GM12874 (cell line): ENCODE measurements at regions not wholly inside any gene's neighbourhood (a gene's known extent, or its start where the extent isn't known, plus 50 kb on each side); places are given as distances from the start of the nearest gene placed in this dataset.

Experiments used
- TF ChIP-seq, protein P1 (sequence below): IDR thresholded peaks from 2 replicates; pipeline ENCODE4 v1.5.1; 2011; ENCODE audit warnings: low read depth, mild to moderate bottlenecking, control low read depth, low read length, moderate library complexity; ENCODE audit not compliant: insufficient read depth

- TF ChIP-seq, protein P1, sequence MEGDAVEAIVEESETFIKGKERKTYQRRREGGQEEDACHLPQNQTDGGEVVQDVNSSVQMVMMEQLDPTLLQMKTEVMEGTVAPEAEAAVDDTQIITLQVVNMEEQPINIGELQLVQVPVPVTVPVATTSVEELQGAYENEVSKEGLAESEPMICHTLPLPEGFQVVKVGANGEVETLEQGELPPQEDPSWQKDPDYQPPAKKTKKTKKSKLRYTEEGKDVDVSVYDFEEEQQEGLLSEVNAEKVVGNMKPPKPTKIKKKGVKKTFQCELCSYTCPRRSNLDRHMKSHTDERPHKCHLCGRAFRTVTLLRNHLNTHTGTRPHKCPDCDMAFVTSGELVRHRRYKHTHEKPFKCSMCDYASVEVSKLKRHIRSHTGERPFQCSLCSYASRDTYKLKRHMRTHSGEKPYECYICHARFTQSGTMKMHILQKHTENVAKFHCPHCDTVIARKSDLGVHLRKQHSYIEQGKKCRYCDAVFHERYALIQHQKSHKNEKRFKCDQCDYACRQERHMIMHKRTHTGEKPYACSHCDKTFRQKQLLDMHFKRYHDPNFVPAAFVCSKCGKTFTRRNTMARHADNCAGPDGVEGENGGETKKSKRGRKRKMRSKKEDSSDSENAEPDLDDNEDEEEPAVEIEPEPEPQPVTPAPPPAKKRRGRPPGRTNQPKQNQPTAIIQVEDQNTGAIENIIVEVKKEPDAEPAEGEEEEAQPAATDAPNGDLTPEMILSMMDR = no peak
Observed at GRCh38 chr9:7242126-7242525, 484.4 kb downstream of the KDM4C start.

GRCh38 chr9:7241694-7242093 lies 483.9 kb downstream of the KDM4C start:
- TF ChIP-seq, protein P1 = no peak

- TF ChIP-seq, protein P1 = no peak
Observed at GRCh38 chr9:7240569-7241311, 483.0 kb downstream of the KDM4C start.

GRCh38 chr9:7239708-7240107 lies 481.9 kb downstream of the KDM4C start:
- TF ChIP-seq, protein P1 = no peak

DNA sequence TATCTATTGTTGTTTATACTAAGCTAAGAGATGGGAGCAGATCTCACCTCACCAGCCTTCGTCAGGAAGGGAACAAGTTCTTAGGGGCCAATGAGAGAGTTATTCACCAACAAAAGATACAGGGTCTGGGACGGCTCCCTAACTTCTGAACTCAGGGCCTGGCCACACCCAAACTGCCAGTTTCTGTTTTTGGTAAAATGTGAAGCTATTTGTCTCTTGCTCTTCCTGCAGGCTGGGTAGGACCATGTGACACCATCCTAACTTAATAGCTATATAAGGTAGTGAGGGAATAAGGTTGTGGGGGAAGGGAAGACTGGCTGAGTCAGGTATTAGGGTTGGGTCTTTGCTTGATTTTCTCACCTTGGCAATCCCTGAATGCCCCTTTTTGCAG lies 480.5 kb downstream of the KDM4C start:
- TF ChIP-seq, protein P1 = no peak

DNA sequence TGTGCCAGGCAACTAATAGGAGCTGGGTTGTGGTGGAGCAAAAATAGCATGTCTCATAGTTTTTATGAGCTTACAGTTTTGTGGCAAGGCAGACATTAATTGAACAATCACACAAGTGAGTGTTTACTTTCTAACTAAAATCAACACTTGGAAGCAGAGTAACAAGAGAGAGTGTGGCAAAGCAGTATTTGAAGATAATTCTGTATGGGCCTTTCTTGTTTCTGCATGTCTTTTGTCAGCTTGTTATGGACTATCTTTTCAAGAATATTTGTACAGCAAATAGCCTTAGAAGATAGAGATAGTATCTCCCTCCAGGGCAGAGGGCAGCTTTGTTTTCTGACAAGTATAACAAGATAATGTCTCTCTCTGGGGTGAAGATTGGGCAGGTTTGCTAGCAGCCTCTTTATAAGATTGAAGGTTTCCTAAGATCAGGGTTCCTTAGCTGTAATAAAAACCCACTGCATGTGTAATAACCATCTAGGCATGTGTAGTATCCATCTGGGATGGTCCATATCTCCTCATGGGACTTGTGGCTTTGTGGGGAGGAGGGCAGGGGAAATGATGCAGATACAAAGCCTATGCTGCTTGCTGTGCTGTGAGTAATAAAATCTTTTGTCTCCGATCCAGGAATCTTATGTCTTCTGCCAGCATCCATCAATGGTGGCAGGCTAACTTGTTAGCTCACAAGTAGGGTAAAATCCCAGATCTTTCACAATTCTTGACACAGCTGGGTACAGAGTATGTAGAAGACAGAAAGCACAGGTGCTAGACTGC lies 479.9 kb downstream of the KDM4C start:
- TF ChIP-seq, protein P1 = no peak

DNA sequence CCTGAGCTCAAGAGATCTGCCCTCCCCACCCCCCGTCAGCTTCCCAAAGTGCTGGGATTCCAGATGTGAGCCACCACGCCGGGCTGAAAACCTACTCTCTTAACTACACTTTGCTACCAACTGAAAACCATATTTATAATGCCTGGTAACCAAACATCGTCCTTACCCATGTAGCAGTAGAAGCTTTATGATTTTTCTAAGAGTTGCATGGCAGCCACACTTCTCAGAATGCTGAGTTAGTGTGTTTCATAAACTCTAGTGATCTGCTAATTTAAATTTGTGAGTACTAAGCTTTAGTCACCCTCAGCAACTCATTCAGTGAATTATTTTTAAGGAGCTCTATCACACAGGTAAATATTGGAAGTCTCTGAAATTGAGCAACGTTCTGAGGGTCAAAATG lies 478.4 kb downstream of the KDM4C start:
- TF ChIP-seq, protein P1 = no peak
